WI38 (cell line): ENCODE measurements at regions not wholly inside any gene's neighbourhood (a gene's known extent, or its start where the extent isn't known, plus 50 kb on each side); places are given as distances from the start of the nearest gene placed in this dataset.

Source experiments
- H3K4me3 ChIP-seq: 2 replicates; pipeline ENCODE4 v1.5.1; 2011; ENCODE audit warnings: low read depth, mild to moderate bottlenecking, control low read depth, low read length
- TF ChIP-seq, protein P1 (sequence below): IDR thresholded peaks from 2 replicates; pipeline ENCODE4 v1.5.1; 2012; ENCODE audit warnings: low read depth, mild to moderate bottlenecking, control low read depth, low read length

GRCh38 chr2:67309281-67309680 lies 87.9 kb upstream of the ETAA1 start:
- TF ChIP-seq, protein P1, sequence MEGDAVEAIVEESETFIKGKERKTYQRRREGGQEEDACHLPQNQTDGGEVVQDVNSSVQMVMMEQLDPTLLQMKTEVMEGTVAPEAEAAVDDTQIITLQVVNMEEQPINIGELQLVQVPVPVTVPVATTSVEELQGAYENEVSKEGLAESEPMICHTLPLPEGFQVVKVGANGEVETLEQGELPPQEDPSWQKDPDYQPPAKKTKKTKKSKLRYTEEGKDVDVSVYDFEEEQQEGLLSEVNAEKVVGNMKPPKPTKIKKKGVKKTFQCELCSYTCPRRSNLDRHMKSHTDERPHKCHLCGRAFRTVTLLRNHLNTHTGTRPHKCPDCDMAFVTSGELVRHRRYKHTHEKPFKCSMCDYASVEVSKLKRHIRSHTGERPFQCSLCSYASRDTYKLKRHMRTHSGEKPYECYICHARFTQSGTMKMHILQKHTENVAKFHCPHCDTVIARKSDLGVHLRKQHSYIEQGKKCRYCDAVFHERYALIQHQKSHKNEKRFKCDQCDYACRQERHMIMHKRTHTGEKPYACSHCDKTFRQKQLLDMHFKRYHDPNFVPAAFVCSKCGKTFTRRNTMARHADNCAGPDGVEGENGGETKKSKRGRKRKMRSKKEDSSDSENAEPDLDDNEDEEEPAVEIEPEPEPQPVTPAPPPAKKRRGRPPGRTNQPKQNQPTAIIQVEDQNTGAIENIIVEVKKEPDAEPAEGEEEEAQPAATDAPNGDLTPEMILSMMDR: no peak

DNA sequence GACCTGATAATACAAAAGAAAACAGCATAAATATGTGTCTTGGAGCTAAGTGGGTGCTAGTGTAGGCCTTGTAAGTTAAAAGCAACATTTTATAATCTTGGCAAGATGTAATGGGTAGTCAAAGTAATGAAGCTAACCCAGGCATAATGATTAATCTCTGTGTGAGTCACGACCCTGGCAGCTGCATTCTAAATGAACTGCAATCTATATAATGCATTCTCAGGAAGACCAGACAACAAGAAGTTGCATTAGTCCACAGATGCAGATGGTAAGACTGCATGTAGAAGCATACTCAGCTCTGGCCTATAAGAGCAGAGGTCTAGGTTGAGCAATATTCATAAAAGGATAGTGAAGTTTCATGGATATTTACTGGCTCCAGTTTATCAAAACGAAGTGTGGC lies 85.6 kb upstream of the ETAA1 start:
- no peak overlapping the region for H3K4me3 ChIP-seq
- TF ChIP-seq, protein P1: no peak

More at GRCh38 chr2:67309281-67309680, 87.9 kb upstream of the ETAA1 start:
- no peak overlapping the region for H3K4me3 ChIP-seq

DNA sequence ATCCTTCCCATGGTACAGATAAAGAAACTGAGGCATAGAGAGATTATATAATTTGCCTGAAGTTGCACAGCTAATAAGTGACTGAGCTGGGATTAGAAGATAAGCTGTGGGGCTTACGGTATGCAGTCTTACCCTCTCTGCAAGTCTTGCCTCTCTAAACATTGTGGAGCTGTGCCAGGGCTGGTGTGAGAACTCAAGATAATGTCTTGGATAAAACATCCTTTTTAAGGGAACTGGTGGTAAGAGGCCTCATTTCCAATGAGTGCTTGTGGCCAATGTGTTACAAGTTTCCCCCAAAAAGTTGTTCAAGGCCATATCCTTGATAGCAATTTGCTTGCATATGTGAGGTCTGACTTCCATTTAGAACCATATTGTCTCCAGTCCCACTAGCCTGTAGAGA lies 84.3 kb upstream of the ETAA1 start:
- no peak overlapping the region for H3K4me3 ChIP-seq
- TF ChIP-seq, protein P1: no peak

DNA sequence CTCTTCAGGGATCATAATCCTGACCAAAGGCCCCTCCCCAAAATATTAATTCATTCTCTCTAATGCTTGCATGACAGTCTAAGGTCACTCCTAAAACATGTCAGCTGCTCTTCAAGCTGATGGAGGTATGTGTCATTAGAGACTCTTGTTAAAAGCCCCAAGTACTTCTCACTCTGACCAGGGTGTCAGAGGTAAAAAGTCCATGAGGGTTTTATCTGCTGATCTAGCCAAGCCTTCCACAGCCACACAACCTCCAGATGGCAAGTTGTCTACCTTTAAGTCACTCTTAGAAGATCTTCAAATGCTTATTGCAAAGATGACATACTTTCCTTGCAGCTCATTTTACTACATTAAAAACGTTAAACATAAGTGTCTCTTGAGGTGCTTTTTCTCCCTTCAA lies 83.6 kb upstream of the ETAA1 start:
- no peak overlapping the region for H3K4me3 ChIP-seq
- TF ChIP-seq, protein P1: no peak

DNA sequence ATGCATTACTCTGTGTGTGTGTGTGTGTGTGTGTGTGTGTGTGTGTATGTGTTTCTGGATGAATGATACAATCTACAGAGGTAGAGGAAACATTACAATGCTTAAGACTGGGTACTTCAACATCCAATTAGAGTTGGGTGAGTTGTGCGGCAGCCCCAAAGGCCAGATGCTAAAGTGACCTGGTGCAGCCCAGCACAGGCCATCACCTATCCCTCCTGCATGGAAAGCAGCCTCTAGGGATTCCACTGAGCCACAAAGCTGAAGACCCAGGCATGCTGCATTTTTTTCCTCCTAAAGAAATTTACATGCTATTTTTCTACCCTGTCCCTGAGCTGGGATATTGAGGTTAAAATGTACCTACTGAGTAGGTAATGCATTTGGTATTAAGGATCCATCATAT lies 79.1 kb upstream of the ETAA1 start:
- H3K4me3 ChIP-seq: no peak overlapping the region

GRCh38 chr2:67318563-67318962 lies 78.6 kb upstream of the ETAA1 start:
- TF ChIP-seq, protein P1: no peak
- H3K4me3 ChIP-seq: no peak overlapping the region

More for the DNA sequence above, 79.1 kb upstream of the ETAA1 start:
- TF ChIP-seq, protein P1: no peak

- TF ChIP-seq, protein P1: no peak
These were observed 78.1 kb upstream of the ETAA1 start for GRCh38 chr2:67318993-67319481.

More at GRCh38 chr2:67318993-67319481, 78.1 kb upstream of the ETAA1 start:
- no peak overlapping the region for H3K4me3 ChIP-seq
